NCI-H526 (cell line): ENCODE measurements at regions not wholly inside any gene's neighbourhood (a gene's known extent, or its start where the extent isn't known, plus 50 kb on each side); places are given as distances from the start of the nearest gene placed in this dataset.

Experiments
- DNase-seq, 2 experiments: peaks; one replicate each; lab custom pipeline; 2025; lab: John Stamatoyannopoulos, UW

- no peak for DNase-seq
Measured at GRCh38 chr21:27192281-27192949, 225.5 kb upstream of the ADAMTS5 start.

GRCh38 chr21:27190601-27191000 is 223.7 kb upstream of the ADAMTS5 start:
- DNase-seq, result no peak

DNA sequence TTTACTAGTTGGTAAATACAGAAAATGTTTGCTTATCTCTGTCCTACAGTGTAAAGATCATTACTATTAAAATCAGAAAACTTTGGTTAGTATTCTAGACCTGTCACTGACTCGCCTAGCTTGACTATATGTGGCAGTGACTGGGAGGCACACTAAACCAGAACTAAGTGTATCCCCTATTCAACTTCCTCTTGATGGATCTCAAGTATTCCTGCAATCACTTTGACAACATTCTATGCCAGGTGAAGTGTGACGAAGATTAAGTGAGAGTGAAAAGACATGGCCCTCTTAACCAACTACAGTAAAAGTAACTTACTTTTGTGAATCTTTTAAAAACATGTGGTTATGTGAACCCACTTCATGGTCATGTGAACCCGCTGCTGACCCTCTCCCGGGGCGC is 223.0 kb upstream of the ADAMTS5 start:
- no peak for DNase-seq

GRCh38 chr21:27173053-27173452 is 206.2 kb upstream of the ADAMTS5 start:
- DNase-seq, result no peak

GRCh38 chr21:27171707-27172106 is 204.8 kb upstream of the ADAMTS5 start:
- DNase-seq, result no peak

DNA sequence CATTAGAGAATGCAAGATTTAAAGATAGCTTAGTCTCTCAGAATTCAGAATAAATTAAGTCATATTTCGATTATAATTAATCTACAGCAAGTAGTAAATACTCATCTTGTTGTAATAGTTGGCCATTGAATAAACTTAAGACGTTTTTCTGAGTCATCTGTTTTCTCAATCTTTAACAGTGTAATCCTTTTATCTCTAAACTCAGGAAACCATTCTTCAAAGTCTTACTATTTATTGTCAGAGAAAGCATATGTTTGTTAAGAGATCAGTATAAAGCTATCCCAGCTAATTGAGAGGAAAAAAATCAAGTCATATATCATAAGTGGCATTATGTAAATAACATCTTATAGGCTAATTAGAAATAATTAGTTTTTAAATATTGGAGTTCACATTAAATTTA is 201.2 kb upstream of the ADAMTS5 start:
- no peak for DNase-seq

GRCh38 chr21:27164208-27165177 is 197.6 kb upstream of the ADAMTS5 start:
- no peak for DNase-seq

GRCh38 chr21:27158967-27159366 is 192.1 kb upstream of the ADAMTS5 start:
- DNase-seq, result no peak

DNA sequence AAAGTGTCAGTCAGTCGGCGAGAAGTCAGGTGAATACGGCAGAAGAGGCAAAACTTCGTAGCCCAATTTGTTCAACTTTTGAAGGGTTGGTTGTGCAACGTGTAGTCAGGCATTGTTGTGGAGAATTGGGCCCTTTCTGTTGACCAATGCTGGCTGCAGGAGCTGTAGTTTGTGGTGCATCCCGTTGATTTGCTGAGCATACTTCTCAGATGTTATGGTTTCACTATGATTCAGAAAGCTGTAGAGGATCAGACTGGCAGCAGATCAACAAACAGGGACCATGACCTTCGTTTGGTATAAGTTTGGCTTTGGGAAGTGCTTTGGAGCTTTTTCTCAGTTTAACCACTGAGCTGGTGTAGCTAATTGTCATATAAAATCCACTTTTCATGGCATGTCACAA is 190.2 kb upstream of the ADAMTS5 start:
- no peak for DNase-seq

DNA sequence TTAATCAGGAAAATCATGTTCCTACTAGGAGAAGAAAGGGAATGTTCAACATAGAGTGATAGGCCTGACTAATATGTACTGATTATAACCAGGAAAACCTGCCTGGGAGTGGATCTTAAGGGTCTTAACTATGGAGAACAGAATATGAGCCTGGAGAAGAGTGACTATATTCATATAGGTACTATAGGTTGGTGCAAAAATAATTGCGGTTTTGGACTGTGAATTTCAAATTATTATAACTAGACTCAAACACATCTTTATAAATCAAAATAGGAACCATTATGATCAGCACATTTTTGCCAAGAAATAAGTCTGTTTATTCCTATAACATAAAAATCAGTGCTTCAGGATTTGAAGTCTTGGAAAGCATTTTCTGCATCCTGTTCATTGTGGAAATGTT is 189.8 kb upstream of the ADAMTS5 start:
- no peak for DNase-seq

- DNase-seq, result no peak
Measured at GRCh38 chr21:27155130-27155500, 188.2 kb upstream of the ADAMTS5 start.

DNA sequence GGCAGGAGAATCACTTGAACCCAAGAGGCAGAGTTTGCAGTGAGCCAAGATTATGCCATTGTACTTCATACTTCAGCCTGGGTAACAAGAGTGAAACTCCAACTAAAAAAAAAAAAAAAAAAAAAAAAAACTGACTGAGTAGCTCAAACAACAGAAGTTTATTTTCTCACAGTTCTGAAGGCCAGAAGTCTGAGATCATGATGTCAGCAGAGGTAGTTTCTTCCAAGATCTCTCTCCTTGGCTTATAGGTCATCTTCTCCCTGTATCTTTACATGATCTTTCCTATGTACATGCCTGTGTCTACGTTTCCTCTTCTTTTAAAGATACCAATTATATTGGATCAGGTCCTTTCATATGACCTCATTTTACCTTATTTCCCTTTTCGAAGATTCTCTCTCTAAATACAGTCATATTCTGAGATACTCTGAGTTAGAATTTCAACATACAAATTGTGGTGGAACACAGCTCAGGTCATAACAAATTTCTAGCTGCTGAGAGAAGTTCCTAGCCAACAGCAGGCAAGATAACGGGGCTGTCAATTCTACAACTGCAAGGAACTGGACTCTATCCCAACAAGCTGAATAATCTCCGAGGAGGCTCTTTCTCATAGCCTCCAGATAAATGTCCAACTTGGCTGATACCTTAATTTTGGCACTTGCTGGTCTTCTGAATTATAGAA is 187.7 kb upstream of the ADAMTS5 start:
- DNase-seq, result no peak

DNA sequence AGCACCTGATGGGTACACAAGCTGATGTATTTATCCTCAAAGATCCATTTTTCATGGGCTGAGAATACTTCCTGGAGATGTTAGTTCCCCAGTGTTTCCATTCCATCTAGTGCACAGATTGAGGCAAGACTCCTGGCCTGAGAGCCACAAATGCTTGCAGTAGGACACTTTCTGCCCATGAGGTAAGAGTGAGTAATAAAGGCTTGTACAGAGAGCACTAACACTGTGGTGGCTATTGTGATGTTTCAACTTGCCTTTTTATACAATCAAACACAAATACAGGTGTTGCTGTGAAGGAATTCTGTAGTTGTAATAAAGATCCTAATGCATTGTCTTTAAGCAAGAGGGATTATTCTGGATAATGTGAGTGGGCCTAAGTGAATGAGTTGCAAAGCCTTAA is 186.1 kb upstream of the ADAMTS5 start:
- DNase-seq, result no peak

- DNase-seq, result no peak
Measured at GRCh38 chr21:27149034-27149433, 182.1 kb upstream of the ADAMTS5 start.

DNA sequence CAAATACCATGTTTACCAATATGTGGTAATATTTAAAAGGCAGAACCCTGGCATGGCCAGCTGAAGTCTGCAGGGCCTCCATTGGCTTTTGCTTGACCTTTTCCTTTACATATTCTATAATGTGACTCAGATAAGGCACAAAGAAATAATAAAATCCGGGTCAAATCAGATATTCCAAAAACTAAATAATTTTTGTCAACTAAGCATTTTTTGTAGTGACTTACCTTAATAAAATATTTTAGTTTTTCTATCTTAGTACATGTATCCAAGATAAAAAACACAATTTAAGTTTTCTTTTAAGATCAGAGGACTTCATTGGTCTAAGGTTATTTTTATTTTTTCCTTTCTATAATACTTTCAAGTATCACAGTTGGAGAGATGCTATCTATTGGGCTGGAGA is 179.4 kb upstream of the ADAMTS5 start:
- DNase-seq, result no peak

- DNase-seq, result no peak
Measured at GRCh38 chr21:27145134-27145798, 178.4 kb upstream of the ADAMTS5 start.

- no peak for DNase-seq
Measured at GRCh38 chr21:27143476-27143875, 176.6 kb upstream of the ADAMTS5 start.

DNA sequence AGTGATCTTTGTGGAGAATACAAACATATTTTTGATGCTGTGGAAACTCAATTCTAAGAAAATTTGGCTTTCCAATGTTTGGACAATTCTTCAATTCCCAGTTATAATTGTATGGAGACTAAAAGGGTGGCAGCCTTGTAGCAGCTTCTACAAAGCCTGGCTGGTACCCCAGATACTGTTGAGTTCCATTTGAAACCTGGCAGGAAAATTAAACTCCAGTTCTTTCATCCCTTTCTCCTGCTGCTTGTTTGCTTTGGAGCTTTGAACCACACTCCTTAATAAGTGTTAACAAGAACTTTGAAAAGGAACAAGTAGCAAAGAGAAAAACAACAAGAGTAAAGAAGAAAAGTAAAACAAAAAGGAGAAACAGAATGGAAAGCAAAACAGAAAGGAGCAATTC is 172.6 kb upstream of the ADAMTS5 start:
- no peak for DNase-seq

GRCh38 chr21:27134516-27134915 is 167.6 kb upstream of the ADAMTS5 start:
- DNase-seq, result no peak

- DNase-seq, result no peak
Measured at GRCh38 chr21:27132266-27132665, 165.4 kb upstream of the ADAMTS5 start.

DNA sequence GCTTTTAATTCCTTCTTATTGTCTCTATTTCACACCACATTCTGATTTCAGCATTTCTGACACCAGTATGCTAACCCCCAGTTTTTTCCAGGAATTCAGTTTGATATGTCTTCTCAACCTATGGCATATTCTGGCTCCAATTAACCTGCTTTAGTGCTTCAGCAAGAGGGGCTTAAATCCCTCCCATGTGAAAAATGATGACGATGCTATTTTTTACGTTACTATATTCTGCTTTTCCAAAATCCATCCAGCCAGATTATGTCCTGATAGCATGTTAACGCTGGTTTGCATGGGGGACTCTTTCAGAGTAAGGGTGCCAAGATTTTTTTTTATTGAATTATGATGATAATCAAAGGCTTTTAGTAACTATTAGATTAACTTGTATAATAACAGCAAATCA is 163.3 kb upstream of the ADAMTS5 start:
- no peak for DNase-seq

GRCh38 chr21:27129694-27130093 is 162.8 kb upstream of the ADAMTS5 start:
- DNase-seq, result no peak
